ACHN (cell line): ENCODE measurements at regions not wholly inside any gene's neighbourhood (a gene's known extent, or its start where the extent isn't known, plus 50 kb on each side); places are given as distances from the start of the nearest gene placed in this dataset.
A peak's percentile ranks its signal among the peaks of the same experiment; 100 is the strongest.
"Not testable (repeated sequence)": the region's sequence is repeated elsewhere in the genome, so short reads cannot be mapped to it uniquely, and the experiment has no call there.

Experiments used
- DNase-seq: peaks from one replicate; pipeline ENCODE4 v3.0.0-alpha.2; 2015
- in situ Hi-C: cut with HindIII; loops from 2 replicates; pipeline ENCODE4 v1.10.0; 2017; ENCODE audit warnings: low sequenced_read_pairs, low pct_ligation_motif_present, low pct_unique_long_range_greater_than_20kb

DNA sequence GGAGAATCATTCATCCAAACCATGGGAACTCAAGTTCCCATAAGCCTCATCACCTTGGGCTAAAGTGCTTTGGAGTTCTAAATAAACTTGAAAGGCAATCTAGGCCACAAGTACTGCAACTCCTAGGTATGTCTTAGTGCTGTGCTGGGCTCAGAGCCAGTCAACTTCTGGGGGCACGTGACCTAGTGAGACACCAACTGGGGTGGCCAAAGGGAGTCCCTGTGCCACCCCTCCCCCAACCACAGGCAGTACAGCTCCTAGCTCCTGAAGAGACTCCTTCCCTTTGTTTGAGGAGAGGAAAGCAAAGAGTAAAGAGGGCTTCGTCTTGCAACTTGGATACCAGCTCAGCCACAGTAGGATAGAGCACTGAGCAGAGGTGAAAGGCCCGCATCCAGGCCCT, 154.2 kb upstream of the IL1RAPL2 start:
- DNase-seq, result no peak
- in situ Hi-C loops, result no loop called here

DNA sequence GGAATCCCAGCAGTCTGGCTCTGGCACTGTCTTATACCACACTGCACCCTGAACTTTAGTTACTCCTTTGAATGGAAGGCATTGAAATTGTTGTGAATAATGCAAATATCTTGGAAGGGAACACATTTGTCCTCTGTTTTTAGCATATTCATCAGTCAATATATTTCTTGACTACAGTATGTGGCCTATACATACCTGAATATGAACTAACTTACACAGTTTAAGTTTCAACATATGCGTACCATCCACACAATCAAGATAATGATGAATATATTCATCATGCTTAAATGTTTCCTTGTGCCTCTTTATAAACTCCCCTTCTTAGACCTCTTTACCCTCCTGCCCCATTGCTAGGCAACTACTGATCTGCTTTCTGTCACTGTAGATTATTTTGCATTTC, 145.7 kb upstream of the ESX1 start:
- DNase-seq, result no peak
- in situ Hi-C loops, result no loop called here

DNA sequence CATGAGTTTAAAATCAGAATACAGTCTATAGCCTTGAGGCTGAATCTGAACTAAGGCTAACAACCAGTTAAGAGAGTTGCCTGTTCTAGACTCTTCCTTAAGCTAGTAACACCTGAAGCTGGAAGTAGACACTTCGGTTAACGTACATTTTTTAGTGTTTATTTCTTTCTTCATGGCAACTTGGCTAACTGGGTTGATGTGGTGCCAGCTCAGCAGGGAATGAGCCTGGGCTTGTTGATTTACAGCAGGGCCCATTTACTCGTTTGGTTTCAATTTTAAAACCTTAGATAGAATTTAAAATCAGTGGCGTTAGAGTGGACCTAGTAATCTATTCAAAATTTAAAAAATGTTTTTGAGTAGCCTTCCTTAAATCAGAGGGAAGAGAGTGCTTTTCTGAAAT, 137.6 kb upstream of the ESX1 start:
- in situ Hi-C loops, result no loop called here

DNA sequence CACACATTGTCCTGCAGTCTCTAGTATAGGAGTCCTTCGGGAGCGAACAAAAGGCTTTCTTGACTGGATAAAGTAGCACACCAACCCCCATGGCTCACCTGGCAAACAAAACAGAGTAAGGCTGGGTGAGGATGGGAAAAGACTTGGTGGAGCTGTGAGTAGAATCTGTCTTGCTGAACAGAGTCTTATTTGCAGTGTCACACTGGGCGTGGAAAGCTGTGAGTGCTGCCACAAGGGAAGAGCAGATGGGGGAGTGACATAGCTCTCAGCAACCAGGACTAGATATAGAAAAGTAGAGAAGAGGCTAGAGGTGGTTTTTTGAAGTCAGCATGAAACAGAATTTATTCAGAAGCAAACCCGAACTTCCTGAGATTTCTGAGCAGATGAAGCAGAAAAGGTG, 137.2 kb upstream of the ESX1 start:
- in situ Hi-C loops, result no loop called here
- no peak for DNase-seq

More for the DNA sequence above, 137.6 kb upstream of the ESX1 start:
- DNase-seq, result no peak

DNA sequence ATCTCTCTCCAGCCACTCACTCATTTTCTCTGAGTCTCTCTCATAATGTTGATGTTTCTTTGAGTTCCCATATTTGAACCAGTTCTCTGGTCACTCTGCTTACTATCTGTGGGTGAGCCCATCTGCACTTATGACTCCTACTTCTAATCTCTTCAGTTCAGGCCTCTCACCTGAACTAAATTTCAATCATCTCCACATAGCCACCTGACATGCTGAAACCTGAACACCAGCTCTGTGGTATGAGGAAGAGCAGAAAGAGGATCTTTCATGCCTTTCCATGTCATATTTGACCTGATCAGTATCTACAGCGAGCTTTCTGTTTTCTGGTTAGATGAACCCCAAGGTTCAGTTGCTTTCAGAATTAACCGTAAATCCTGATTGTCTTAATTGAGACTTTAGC, 122.2 kb upstream of the ESX1 start:
- in situ Hi-C loops, result no loop called here
- DNase-seq, result no peak

DNA sequence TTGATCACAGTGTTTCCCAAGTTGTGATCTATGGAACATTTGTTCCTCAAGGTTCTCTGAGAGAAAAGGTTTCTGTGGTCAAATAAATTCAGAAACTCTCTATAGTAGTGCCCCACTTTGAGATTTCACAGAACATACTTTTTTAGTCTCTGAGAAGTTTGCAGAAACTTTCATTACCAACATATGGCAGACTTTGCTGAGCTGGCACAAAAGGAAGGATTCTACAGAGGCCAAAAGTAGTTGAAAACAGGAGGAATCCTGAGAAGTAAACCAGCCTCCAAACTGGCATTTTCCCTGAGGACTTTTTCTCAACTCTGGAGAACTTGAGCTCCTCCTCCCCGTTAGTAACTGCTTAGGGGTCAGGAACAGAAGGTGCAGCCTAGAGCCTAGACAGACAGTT, 117.8 kb upstream of the ESX1 start:
- in situ Hi-C loops, result no loop called here
- no peak for DNase-seq

DNA sequence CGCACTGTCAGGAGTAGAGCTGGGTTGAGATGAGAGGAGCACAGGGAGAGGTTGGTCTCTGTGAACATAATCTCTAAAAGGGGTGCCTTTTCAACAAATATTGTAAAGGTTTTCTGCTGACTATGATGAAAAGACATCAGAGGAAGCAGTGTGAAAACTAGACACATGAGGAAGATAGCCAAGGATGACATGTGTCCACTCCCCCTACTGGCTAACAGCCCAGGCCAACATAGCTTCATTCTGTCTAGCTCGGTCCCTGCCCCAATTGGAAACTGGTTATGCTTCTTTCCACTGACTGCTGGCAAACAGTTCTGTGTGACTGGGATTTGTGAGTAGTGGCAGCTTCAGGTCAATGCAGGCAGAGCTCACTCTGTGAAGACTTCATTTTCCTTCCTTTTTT, 115.4 kb upstream of the ESX1 start:
- in situ Hi-C loops, result no loop called here
- DNase-seq, result peak; percentile 8

DNA sequence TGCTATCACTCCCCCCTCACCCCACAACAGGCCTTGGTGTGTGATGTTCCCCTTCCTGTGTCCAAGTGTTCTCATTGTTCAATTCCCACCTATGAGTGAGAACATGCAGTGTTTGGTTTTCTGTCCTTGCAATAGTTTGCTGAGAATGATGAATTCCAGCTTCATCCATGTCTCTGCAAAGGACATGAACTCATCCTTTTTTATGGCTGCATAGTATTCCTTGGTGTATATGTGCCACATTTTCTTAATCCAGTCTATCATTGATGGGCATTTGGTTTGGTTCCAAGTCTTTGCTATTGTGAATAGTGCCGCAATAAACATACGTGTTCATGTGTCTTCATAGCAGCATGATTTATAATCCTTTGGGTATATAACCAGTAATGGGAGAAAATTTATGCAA, 106.0 kb upstream of the ESX1 start:
- DNase-seq, in situ Hi-C loops: not testable (repeated sequence)

DNA sequence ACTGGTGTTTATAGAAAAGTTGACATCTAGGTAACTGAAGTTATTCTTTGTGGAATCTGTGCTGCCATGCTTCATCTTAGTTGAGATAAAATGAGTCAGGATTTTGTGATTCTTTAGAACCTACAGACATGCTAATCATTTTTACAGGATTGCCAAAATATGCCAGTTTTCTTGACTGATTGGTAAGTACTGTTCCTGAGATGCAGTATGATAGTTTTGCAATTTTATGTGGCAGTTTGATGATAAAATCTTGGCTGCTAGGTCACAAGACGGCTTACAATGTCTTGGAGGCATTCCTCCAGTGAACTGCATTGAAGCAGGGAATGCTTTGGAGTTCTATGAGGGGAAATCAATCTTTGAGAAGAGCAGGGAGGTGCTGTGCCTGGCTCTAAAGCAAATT, 104.4 kb upstream of the ESX1 start:
- DNase-seq, result no peak
- in situ Hi-C loops, result no loop called here

DNA sequence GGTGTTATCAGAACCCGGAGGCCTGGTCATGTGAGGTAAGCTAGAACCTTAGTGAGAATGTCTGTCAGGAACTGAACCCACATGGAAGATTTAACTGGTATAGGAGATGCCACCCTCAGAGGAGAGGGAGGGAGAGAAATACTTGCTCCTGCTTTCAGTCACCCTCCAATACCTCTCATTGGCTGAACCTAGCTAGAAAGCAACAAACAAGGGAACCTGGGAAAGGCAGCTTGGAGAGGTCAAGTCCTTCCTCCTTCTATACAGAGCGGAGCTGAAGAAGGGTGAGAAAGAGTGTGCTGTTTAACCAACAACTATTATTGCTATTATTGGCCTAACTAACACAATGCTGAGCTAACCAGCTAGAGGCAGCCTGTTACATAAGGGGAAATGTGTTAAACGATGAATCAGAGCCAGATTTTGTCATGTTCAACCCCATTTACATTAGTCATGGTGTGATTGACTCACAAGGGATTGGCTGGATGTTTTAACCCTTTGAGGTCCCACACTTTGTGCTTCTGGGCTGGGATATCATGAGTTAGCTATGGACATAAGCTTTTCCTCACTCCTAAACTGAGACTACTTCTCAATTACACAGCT, 96.5 kb upstream of the ESX1 start:
- in situ Hi-C loops, result no loop called here
- peak; percentile 40 for DNase-seq

DNA sequence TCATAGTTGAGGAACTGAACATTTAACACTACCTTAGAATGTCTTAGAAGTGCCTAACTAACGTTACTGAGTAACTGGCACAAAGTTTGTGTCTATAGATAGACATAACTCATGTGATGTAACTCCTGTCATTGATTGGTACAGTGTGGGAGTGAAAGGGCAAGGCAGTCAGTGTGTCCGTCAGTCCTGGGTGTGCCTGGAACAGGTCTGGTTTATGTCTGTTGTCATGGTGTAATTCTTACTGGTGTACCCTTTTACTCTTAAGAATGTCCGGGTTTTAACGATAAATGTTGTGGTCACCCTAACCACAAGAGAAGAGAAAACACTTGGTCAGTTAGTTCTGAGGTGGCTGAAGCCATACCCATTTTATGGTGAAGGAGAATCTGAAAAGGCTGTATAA, 93.1 kb upstream of the ESX1 start:
- in situ Hi-C loops, result no loop called here
- DNase-seq, result no peak

DNA sequence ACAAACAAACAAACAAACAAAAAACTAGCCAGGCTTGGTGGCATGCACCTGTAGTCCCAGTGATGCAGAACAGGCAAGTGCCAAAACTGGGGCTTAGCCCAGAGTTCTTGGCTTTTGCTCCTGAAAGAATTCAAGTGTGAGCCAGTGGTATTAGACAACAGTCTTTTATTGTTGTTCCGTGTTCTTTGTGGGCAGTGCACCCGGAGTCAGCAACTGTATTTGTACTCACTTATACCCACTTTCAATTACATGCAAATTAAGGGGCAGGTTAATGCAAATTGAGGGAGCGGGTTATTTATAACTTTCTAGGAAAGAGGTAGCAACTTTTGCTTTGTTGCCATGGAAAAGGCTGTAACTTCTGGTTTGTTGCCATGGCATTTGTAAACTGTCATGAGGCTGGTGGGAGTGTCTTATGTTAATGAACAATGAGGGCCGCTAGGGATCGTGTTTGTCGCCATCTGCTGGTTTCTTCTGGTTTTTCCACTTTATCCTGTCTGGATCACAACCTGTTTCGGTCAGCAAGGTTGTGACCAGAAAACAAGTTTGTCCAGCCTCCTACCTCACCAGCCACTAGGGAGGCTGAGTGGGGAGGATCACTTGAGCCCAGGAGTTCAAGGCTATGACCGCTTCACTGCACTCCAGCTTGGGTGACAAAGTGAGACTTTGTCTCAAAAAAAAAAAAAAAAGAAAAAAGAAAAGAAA, 88.8 kb upstream of the ESX1 start:
- in situ Hi-C loops, result no loop called here
- peak; percentile 55 for DNase-seq

DNA sequence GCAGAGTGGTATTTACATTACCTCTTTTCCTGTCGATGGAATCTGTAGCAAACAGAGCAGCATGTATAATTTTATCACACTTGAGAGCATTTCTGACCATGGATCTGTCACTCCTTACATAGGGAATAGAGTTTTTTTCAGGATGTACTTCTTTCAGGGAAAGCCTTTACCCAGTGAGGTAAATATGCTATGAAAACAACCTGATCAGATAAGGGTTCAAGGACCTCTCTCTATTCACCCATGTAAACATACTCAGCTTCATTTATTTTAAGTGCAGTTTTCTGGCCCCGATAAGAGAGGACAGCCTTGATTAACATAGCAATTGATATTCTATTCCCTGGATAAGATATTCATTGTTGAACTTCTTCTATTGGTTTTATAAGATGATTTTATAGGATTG, 87.3 kb upstream of the ESX1 start:
- in situ Hi-C loops, result no loop called here
- DNase-seq, result no peak

DNA sequence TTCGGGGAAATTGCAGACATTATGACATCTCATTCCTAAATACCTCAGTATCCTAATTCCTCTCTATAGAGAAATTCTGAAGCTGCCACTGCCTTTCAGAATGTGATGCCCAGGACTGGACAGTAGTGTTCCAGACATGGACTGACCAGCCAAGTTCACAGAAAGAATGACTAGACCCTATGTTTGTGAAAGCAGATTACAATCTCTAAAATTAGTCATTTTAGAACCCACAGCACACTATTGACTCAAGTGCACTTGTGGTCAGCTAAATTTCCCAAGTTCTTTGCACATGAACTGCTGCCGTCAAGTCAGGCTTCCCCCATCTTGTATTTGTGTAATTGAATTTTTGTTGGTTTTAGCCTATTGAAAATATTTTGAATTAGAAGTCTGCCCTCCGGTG, 81.0 kb upstream of the ESX1 start:
- DNase-seq, result no peak
- in situ Hi-C loops, result no loop called here

DNA sequence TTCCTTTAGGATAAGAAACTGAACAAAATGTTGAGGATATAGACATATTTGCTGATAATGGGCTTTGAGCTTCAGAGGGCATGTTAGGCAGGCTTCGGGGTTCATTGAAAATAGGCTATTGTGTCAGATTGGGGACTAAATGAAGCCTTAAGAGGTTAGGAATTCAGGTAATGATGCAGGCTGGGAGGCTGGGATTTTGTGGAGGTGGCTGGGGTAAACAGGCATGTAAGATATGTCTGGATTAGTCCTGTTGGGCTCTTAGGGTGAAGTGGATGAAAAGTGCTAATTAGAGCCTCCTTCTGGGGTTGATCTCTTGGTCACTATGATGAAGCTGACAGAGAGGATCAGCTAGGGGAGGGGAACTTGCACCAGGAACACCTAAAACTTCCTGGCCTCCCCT, 80.2 kb upstream of the ESX1 start:
- DNase-seq, result no peak
- in situ Hi-C loops, result no loop called here

DNA sequence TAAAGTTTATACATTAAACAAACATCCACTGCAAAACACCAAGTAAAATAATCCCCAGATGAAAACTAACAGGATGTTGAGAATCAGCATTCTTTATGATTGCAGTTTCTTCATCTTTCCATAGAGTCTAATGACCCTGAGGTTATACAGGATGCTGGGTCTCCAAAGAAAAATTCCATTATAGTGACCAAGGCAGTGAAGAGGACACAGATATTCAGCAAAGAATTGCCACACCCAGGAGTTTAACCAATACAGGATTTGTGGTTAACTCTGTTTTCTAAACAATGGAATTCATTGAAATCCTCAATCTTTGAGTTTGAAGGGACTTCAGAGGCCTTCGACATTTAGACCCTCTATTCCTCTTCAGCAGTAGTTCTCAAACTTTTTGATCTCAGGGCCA, 76.2 kb upstream of the ESX1 start:
- in situ Hi-C loops, result no loop called here
- DNase-seq, result peak; percentile 16

DNA sequence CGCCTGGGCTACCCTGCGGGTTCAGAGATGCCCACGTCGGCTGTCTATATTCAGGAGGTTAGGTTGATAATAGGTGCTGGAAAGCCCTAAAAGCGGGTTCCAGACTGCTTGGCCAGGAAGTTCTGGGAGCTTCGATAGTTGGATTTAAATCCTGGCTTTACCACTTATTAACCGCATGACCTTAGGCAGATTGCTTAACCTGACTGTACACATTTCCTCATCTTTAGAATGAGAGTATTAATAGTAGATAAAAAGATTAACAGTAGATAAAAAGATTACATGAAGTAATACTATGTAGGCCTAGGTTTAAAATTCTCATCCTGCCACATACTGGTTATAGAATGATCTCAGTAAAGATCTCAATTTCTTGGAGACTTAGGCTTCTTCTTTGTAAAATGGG, 75.0 kb upstream of the ESX1 start:
- in situ Hi-C loops, result no loop called here

DNA sequence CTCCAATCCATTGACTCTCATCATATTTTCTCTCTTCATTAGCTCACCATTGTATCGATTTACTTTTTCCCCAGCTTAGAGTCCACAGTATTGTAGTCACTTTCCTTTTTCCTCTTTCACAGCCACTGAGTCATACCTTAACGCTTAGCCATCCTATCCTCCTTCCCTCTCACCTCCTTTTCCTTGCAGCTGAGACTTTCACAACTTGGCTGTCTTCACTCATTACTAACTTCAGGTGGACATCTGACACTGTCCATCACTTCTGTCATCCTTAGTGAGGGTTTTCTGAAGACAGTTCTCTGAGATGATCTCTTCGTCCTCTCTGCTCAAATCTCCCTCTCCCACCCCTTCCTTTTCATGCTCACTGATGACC, 70.5 kb upstream of the ESX1 start:
- DNase-seq, result no peak
- in situ Hi-C loops, result no loop called here

More for the DNA sequence above, 75.0 kb upstream of the ESX1 start:
- DNase-seq, result no peak

DNA sequence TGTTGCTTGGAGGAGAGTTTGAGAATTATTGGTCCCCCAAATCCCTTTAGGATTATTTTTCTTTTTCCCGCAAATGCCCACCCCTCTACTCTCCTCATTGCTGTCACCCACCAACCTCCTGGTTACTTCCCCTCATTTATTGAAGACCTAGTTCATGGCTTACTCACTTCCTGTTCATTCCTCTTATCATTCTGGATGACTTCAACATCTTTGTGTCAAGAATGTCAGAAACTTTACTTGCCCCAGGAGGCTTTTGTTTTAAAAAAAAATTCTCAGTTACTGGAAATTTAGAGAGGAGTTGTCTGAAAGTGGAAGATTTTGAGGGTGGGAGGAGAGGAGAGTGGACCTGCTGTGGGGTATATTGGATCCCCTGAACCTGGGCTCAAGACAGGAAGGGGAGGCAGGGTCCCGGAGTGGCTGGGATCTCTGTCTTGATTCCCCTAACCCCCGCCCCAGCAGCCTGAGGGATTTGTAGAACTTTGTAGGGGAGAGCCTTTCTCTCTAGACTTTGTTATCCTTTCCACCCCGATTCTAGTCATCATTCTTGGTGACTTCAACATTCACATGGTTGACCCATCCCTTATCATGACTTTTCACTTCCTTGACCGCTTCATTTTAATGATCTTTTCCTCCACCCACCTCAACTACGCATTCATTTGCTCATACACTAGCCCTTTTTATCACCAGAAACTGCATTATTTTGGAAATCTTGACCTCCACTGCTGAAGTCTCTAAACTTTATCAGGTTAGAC, 69.9 kb upstream of the ESX1 start:
- DNase-seq, result no peak
- in situ Hi-C loops, result no loop called here

DNA sequence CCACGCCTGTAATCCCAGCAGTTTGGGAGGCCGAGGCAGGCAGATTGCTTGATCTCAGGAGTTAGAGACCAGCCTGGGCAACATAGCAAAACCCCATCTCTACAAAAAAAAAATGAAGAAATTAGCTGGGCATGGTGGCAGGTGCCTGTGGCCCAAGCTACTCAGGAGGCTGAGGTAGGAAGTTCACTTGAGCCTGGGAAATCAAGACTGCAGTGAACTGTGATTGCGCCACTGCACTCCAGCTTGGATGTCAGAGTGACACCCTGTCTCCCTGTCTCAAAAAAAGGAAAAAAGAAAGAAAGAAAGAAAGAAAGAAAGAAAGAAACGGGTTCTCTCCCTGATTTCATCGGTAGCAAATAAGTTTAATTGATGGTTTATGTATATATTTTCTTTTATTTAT, 64.6 kb upstream of the ESX1 start:
- in situ Hi-C loops, result no loop called here
- DNase-seq, result no peak
